Esophagus squamous epithelium (tissue), 5 donors: ENCODE measurements at regions not wholly inside any gene's neighbourhood (a gene's known extent, or its start where the extent isn't known, plus 50 kb on each side); places are given as distances from the start of the nearest gene placed in this dataset.

Source experiments
- DNase-seq: peaks from one replicate; lab custom pipeline; 2025; lab: John Stamatoyannopoulos, UW
- H3K27ac ChIP-seq, 4 donors: fragments of 200-600 bp; sonication (generic); one replicate each; pipeline ENCODE4 v1.5.1; 2016 to 2019; ENCODE audit warnings: mild to moderate bottlenecking in 1 of 4
- H3K27me3 ChIP-seq, 4 donors: fragments of 200-600 bp; sonication (generic); 1 replicate in 3 of 4; 2 replicates in 1 of 4; pipeline versions ENCODE4 v1.5.1 to v1.6.0; 2017 to 2021; ENCODE audit warnings: antibody characterized with exemption in 1 of 4
- H3K36me3 ChIP-seq, 3 donors: fragments of 200-600 bp; sonication (generic); one replicate each; pipeline ENCODE4 v1.5.1; 2016 to 2019
- H3K4me1 ChIP-seq, 3 donors: fragments of 200-600 bp; sonication (generic); one replicate each; pipeline ENCODE4 v1.5.1; 2017 to 2019
- H3K4me3 ChIP-seq, 4 donors: fragments of 200-600 bp; sonication (generic); 1 replicate in 3 of 4; 2 replicates in 1 of 4; pipeline ENCODE4 v1.5.1; 2016 to 2019; ENCODE audit warnings: mild to moderate bottlenecking in 2 of 4, moderate library complexity in 1 of 4
- H3K9me3 ChIP-seq, 3 donors: fragments of 200-600 bp; sonication (generic); one replicate each; pipeline ENCODE4 v1.5.1; 2016 to 2019
- CTCF ChIP-seq, 6 experiments: fragments of 450-650 bp in 4 of 6; fragments of 200-600 bp in 2 of 6; sonication (generic) in 2 of 6; IDR thresholded peaks; one replicate each; pipeline ENCODE4 v1.5.1; 2016 to 2019; ENCODE audit warnings: antibody characterized with exemption in 6 of 6, mild to moderate bottlenecking in 4 of 6, moderate library complexity in 4 of 6
- POLR2A ChIP-seq, 4 donors: fragments of 450-650 bp; IDR thresholded peaks; one replicate each; pipeline ENCODE4 v1.6.1; 2017; ENCODE audit warnings: antibody characterized with exemption in 4 of 4, mild to moderate bottlenecking in 4 of 4, moderate library complexity in 3 of 4
- WGBS, 2 donors: methylation state at CpG; one replicate each; pipeline ENCODE4 v1.1.5; 2018; 5-methylcytosine and 5-hydroxymethylcytosine counted together
- intact Hi-C: fragments of 100-400 bp; cut with DNase I; formaldehyde crosslinking; loops from one replicate; pipeline ENCODE4 v1.15.0; 2022
- donor health status: DM: yes; HTN: yes; CAD: no.

- intact Hi-C loops: no loop called here
- DNase-seq: no peak
- Histone ChIP-seq H3K36me3 (no peaks in the 10 kb centered on the region), H3K27ac (no peak overlapping the region), H3K4me3 (no peak overlapping the region), H3K27me3 (peaks cover 0 to 10% (median 0%) of the 10 kb centered on the region in 4 donors), H3K9me3 (no peaks in the 10 kb centered on the region), H3K4me1 (no peaks in the 10 kb centered on the region)
- TF ChIP-seq POLR2A (IDR thresholded peaks at IDR 0.05) (no peak), CTCF (IDR thresholded peaks at IDR 0.05) (no peak)
- 44 to 69% methylated on average over 2 to 3 of the region's 3 CpGs for WGBS, 2 donors
These were observed 552.3 kb downstream of the VRK1 start for GRCh38 chr14:97349463-97349862.

GRCh38 chr14:97349946-97350345, 552.8 kb downstream of the VRK1 start:
- 72 to 84% methylated on average over 3 of the region's 3 CpGs for WGBS, 2 donors
- no peak for TF ChIP-seq POLR2A (IDR thresholded peaks at IDR 0.05)
- TF ChIP-seq CTCF (IDR thresholded peaks at IDR 0.05): no peak
- intact Hi-C loops: no loop called here

GRCh38 chr14:97350415-97350814, 553.2 kb downstream of the VRK1 start:
- Histone ChIP-seq H3K27ac (no peak overlapping the region), H3K4me1 (no peaks in the 10 kb centered on the region), H3K27me3 (peaks cover 0 to 18% (median 0%) of the 10 kb centered on the region in 4 donors), H3K9me3 (no peaks in the 10 kb centered on the region), H3K4me3 (no peak overlapping the region), H3K36me3 (no peaks in the 10 kb centered on the region)
- DNase-seq: no peak
- TF ChIP-seq POLR2A (IDR thresholded peaks at IDR 0.05): no peak
- TF ChIP-seq CTCF (IDR thresholded peaks at IDR 0.05): no peak
- WGBS, 2 donors: 74 to 100% methylated on average over 1 to 2 of the region's 2 CpGs
- intact Hi-C loops: no loop called here

More at GRCh38 chr14:97349946-97350345, 552.8 kb downstream of the VRK1 start:
- Histone ChIP-seq H3K9me3 (no peaks in the 10 kb centered on the region), H3K36me3 (no peaks in the 10 kb centered on the region), H3K4me1 (no peaks in the 10 kb centered on the region), H3K27ac (no peak overlapping the region), H3K27me3 (peaks cover 0 to 15% (median 0%) of the 10 kb centered on the region in 4 donors), H3K4me3 (no peak overlapping the region)
- DNase-seq: no peak

- DNase-seq: no peak
- WGBS, 2 donors: 42 to 50% methylated on average over 7 of the region's 7 CpGs
- Histone ChIP-seq H3K4me3 (no peak overlapping the region), H3K27ac (no peak overlapping the region), H3K4me1 (no peaks in the 10 kb centered on the region), H3K9me3 (no peaks in the 10 kb centered on the region), H3K36me3 (no peaks in the 10 kb centered on the region), H3K27me3 (peaks cover 0 to 18% (median 0%) of the 10 kb centered on the region in 4 donors)
- intact Hi-C loops: no loop called here
- TF ChIP-seq CTCF (IDR thresholded peaks at IDR 0.05) (no peak), POLR2A (IDR thresholded peaks at IDR 0.05) (no peak)
These were observed 553.9 kb downstream of the VRK1 start for GRCh38 chr14:97350894-97351731.

GRCh38 chr14:97353102-97353501, 555.9 kb downstream of the VRK1 start:
- TF ChIP-seq POLR2A (IDR thresholded peaks at IDR 0.05) (no peak), CTCF (IDR thresholded peaks at IDR 0.05) (no peak)
- no peak overlapping the region for H3K4me3 ChIP-seq
- WGBS, 2 donors: 75 to 83% methylated on average over 5 of the region's 5 CpGs
- H3K4me1 ChIP-seq: no peaks in the 10 kb centered on the region
- intact Hi-C loops: no loop called here
- H3K9me3 ChIP-seq: no peaks in the 10 kb centered on the region
- H3K36me3 ChIP-seq: no peaks in the 10 kb centered on the region
- H3K27ac ChIP-seq: no peak overlapping the region
- no peak for DNase-seq
- peaks cover 0 to 10% (median 0%) of the 10 kb centered on the region in 4 donors for H3K27me3 ChIP-seq
